ENCODE measurements at regions not wholly inside any gene's neighbourhood (a gene's known extent, or its start where the extent isn't known, plus 50 kb on each side); places are given as distances from the start of the nearest gene placed in this dataset.

- TF ChIP-seq RCOR1 (IDR thresholded peaks at IDR 0.05; ENCODE audit: low read length) (no peak), POLR2AphosphoS5 (IDR thresholded peaks at IDR 0.05; ENCODE audit: low read depth, low read length) (no peak), USF2 (IDR thresholded peaks at IDR 0.05; ENCODE audit: borderline replicate concordance, low read depth, low read length) (no peak), MEF2A (IDR thresholded peaks at IDR 0.05; ENCODE audit: borderline replicate concordance, low read depth) (no peak), CHD2 (IDR thresholded peaks at IDR 0.05; ENCODE audit: low read length, partially characterized antibody) (no peak), CTCF (IDR thresholded peaks at IDR 0.05) (no peak), EZH2phosphoT487 (IDR thresholded peaks at IDR 0.05; ENCODE audit: borderline replicate concordance, low read depth) (no peak), GABPA (IDR thresholded peaks at IDR 0.05; ENCODE audit: low read depth) (no peak), REST (IDR thresholded peaks at IDR 0.05; ENCODE audit: low read depth, low read length) (no peak), EP300 (IDR thresholded peaks at IDR 0.05; ENCODE audit: borderline replicate concordance in 1 of 2, low read depth in 1 of 2, low read length in 1 of 2) (no peak)
These were observed 163.0 kb upstream of the DACH1 start for GRCh38 chr13:72029981-72030380.

Measured in SK-N-SH (cell line).